ENCODE measurements at regions not wholly inside any gene's neighbourhood (a gene's known extent, or its start where the extent isn't known, plus 50 kb on each side); places are given as distances from the start of the nearest gene placed in this dataset.

GRCh38 chr7:115241151-115241550, 319.3 kb downstream of the MDFIC start (continued):
- TF ChIP-seq CTCF (conservative IDR thresholded peaks at IDR 0.05; ENCODE audit: low read depth in 2 of 2): no peak
- no peak for TF ChIP-seq ZNF331 (CRISPR knock-in tag; IDR thresholded peaks at IDR 0.05; ENCODE audit: low read depth)
- no peak for TF ChIP-seq NANOG (IDR thresholded peaks at IDR 0.05; ENCODE audit: borderline replicate concordance)
- TF ChIP-seq EZH2 (IDR thresholded peaks at IDR 0.05; ENCODE audit: low read depth, unreplicated experiment): no peak
- TF ChIP-seq STAT1 (IDR thresholded peaks at IDR 0.05; ENCODE audit: unreplicated experiment): no peak
- no peak for TF ChIP-seq EZH2phosphoT487 (IDR thresholded peaks at IDR 0.05; ENCODE audit: unreplicated experiment)
- TF ChIP-seq JUNB (IDR thresholded peaks at IDR 0.05; ENCODE audit: unreplicated experiment): no peak
- no peak for TF ChIP-seq ETS1 (IDR thresholded peaks at IDR 0.05)
- no peak for TF ChIP-seq REST (IDR thresholded peaks at IDR 0.05; ENCODE audit: unreplicated experiment)

- 0 out of 2 replicates have a peak, but pooled peaks cover 3% of the 10 kb centered on the region for H3K36me3 ChIP-seq (ENCODE audit: insufficient read depth)
- DNase-seq (ENCODE audit: low spot score) (no peak), ATAC-seq (no peak)
- no peak overlapping the region for H3K27ac ChIP-seq (ENCODE audit: low read depth)
- H3K4me3 ChIP-seq: no peak overlapping the region
- Mint-ChIP-seq H3K27me3 (ENCODE audit: insufficient read depth, low read depth, poor library complexity) (no peaks in the 10 kb centered on the region), H3K4me3 (no peak overlapping the region), H3K4me1 (peaks cover 4% of the 10 kb centered on the region; the same call in 2 of the 3 replicates), H3K36me3 (ENCODE audit: low read depth) (peaks cover 8% of the 10 kb centered on the region; the same call in 2 of the 3 replicates), H3K9me3 (peaks cover 12% of the 10 kb centered on the region; the same call in 1 of the 3 replicates), H3K27ac (no peak overlapping the region)
- H3K27me3 ChIP-seq (ENCODE audit: insufficient read depth): no peaks in the 10 kb centered on the region
- H2AFZ ChIP-seq: no peak overlapping the region
- H3K9me2 ChIP-seq (ENCODE audit: insufficient read depth): no peaks in the 10 kb centered on the region
- H4K20me1 ChIP-seq (replicated peaks; ENCODE audit: insufficient read depth): no peaks in the 10 kb centered on the region
- H3K4me1 ChIP-seq (ENCODE audit: insufficient read depth): no peaks in the 10 kb centered on the region
- no peaks in the 10 kb centered on the region for H3F3A ChIP-seq (replicated peaks; ENCODE audit: low read depth)
- no peaks in the 10 kb centered on the region for H3K79me2 ChIP-seq (replicated peaks; ENCODE audit: insufficient read depth)
- H3K4me2 ChIP-seq: no peak overlapping the region
- no peak for TF ChIP-seq NANOG (IDR thresholded peaks at IDR 0.05; ENCODE audit: borderline replicate concordance)
- TF ChIP-seq CTCF (conservative IDR thresholded peaks at IDR 0.05; ENCODE audit: low read depth in 2 of 2): no peak
- TF ChIP-seq ZNF462 (CRISPR knock-in tag; IDR thresholded peaks at IDR 0.05): no peak
- TF ChIP-seq EZH2phosphoT487 (IDR thresholded peaks at IDR 0.05; ENCODE audit: unreplicated experiment): no peak
Measured at GRCh38 chr7:115240242-115240641, 318.3 kb downstream of the MDFIC start.
